GM10248 (cell line): ENCODE measurements at regions not wholly inside any gene's neighbourhood (a gene's known extent, or its start where the extent isn't known, plus 50 kb on each side); places are given as distances from the start of the nearest gene placed in this dataset.

ENCODE experiments used
- CTCF ChIA-PET: fragments of 300-600 bp; sonication (Branson Sonifier 250); formaldehyde crosslinking; extraction: SDS; loops from one replicate; lab custom pipeline; 2021; ENCODE audit warnings: antibody characterized with exemption; lab: Yijun Ruan, JAX
- POLR2A ChIA-PET: fragments of 350-650 bp; sonication (Branson Sonifier 250); formaldehyde crosslinking; extraction: SDS; loops from one replicate; lab custom pipeline; 2020; ENCODE audit warnings: antibody characterized with exemption; lab: Yijun Ruan, JAX
- DNase-seq: peaks from one replicate; pipeline ENCODE4 v3.0.0; 2012; ENCODE audit errors: extremely low spot score
- TF ChIP-seq, protein P1 (sequence below): IDR thresholded peaks from 2 replicates; pipeline ENCODE4 v1.5.1; 2012; ENCODE audit warnings: mild to moderate bottlenecking, low read depth; ENCODE audit errors: extremely low read depth, missing control alignments, control extremely low read depth

DNA sequence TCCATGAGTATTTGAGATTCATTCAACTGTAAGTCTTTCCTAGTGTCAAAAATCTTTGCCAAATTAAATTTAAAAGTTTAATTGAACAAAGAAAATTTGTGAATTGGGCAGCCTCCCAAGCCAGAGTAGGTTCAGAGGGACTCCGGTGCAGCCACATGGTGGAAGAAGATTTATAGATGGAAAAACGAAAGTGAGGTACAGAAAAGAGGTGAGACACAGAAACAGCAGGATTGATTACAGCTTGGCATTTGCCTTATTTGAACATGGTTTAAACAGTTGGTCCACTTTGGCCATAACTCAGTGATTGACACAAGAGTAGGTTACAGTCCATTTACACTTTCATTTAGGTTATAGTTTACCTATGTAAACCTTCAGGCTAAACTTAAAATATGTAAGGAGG lies 465.8 kb downstream of the ARL4A start:
- CTCF ChIA-PET, result interaction anchor here (1.2 kb wide), 1 partner anchor 14 kb away, joined by 3 read pairs; no protein-coding TSS in a partner anchor
- TF ChIP-seq, protein P1, sequence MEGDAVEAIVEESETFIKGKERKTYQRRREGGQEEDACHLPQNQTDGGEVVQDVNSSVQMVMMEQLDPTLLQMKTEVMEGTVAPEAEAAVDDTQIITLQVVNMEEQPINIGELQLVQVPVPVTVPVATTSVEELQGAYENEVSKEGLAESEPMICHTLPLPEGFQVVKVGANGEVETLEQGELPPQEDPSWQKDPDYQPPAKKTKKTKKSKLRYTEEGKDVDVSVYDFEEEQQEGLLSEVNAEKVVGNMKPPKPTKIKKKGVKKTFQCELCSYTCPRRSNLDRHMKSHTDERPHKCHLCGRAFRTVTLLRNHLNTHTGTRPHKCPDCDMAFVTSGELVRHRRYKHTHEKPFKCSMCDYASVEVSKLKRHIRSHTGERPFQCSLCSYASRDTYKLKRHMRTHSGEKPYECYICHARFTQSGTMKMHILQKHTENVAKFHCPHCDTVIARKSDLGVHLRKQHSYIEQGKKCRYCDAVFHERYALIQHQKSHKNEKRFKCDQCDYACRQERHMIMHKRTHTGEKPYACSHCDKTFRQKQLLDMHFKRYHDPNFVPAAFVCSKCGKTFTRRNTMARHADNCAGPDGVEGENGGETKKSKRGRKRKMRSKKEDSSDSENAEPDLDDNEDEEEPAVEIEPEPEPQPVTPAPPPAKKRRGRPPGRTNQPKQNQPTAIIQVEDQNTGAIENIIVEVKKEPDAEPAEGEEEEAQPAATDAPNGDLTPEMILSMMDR, result no peak
- POLR2A ChIA-PET, result no interaction called here
- no peak for DNase-seq

DNA sequence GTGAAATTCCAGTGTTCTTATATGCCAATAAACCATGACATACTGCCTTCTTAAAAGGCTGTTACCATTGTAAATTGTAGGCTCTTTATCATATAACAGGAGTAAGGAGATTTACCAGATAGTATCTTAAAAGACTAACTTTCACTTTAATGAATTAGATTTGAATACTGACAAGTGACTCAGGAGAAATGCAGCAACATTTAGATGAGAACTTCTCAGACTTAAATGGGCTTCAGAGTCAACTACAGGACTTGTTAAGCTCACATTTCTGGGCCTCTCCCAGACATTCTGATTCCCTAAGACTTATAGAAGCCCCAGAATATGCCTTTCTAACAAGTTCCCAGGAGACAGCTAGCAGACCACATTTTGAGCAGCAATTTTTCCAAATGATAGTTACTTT lies 466.3 kb downstream of the ARL4A start:
- CTCF ChIA-PET, result no interaction called here
- no peak for DNase-seq
- TF ChIP-seq, protein P1, result no peak
- POLR2A ChIA-PET, result no interaction called here

DNA sequence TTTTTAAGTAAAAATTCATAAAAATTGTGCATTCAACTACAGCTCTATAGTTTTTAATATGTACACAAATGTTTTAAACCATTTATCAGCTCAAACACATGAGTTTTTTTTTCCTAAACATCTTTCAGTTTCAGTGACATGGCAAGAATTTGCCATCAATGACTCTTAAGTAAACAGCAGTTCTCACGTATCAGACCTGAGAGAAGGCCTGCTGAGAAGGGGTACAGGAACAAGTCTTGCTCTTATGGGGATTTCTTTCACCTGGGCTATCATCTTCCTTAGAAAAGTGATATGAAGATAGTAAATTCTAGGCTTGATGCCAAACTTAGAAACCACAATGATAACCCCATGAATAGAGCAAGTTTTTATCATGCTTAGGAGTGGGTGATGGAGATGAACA lies 467.8 kb downstream of the ARL4A start:
- CTCF ChIA-PET, result no interaction called here
- TF ChIP-seq, protein P1, result no peak
- POLR2A ChIA-PET, result no interaction called here
- no peak for DNase-seq

DNA sequence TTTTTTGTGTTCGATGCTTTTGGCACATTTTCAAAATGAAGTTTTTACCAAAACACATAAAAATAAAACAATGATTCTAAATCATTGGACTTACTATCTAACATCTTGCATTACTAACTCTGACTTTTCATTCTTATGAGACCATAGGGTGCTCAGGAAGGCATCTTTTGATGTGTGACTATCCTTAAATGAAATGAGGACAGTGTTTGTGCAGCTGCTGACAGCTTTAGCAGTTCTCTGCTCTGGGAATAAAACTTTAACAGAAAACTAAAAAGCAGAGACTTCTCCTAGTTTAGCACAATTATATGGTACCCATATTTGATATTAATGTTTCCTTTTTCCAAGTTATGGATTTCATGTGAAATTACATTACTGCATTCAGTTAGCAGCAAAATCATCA lies 471.6 kb downstream of the ARL4A start:
- TF ChIP-seq, protein P1, result no peak
- DNase-seq, result no peak
- ChIA-PET POLR2A (no interaction called here), CTCF (interaction anchor here (1.0 to 1.2 kb wide), 2 partner anchors 11 to 41 kb away, joined by 3 read pairs; no protein-coding TSS in a partner anchor)

DNA sequence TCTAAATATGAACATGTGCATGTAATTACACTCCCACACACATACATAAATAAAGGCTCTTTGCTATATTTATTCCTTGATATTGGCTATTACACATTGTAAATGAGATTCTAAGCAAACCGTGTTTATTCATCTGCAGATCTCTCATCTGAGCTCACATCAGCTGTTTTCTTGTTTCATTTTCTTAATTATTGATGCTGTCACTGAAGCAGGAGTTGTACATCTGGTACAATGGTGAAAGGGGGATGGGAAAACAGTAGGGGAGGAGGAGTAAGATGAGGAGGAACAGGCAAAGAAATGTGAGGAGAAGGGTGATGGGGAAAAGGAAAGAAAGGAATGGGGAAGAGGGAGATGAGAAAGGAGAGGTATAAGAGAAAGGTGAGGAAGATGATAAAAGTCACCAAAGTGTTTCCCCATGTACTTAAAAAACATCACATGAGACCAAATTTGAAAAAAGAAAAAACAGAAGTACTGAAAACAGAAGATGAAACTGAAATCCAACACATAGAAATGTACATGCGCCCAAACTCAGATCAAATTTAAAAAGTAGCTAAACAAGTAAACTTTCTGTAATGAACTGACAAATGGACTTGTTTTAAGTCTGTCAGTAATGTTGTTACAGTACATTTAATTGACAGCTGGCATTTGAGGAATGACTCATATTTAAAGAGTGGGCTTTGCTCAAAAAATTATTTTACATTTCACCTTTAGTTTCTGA lies 472.2 kb downstream of the ARL4A start:
- DNase-seq, result no peak
- POLR2A ChIA-PET, result no interaction called here
- TF ChIP-seq, protein P1, result no peak

DNA sequence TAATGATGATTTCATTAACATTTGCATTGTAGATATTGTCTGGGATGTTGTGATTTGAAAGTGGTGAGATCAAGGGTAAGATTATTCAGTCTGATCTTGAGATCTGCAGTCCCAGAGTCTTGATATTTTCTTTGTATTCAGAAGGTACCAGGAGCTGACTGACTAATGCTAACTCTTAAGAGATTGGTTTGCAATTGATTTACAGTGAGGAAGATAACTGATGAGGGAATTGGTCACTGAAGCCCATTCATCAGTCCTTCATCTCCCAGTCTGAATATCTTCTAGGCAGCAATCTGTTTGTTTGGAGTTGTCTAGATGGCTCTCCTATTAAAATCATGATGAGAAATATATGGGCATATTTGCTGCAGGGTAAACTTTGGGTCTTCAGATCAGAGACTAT lies 473.7 kb downstream of the ARL4A start:
- ChIA-PET CTCF (no interaction called here), POLR2A (no interaction called here)
- TF ChIP-seq, protein P1, result no peak
- DNase-seq, result no peak

More for the DNA sequence above, 472.2 kb downstream of the ARL4A start:
- CTCF ChIA-PET, result no interaction called here

DNA sequence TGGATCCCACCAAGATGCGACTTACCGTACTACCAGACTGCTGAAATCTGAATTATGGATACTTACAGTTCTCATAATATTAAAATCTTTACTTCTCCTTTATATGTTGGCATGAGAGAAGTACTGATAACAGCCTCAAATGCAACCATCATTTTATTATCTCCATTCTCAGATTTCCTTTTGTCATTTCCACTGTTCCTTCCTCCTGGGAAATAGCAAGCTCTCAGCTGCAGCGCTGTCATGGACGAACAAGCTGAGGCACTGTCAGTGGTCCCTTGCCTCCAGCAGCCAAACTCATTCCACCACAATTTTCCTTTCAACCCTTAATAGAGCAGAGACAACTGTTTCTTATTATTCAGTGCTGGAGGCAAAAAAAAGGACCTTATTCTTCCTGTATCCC lies 478.4 kb downstream of the ARL4A start:
- CTCF ChIA-PET, result no interaction called here
- TF ChIP-seq, protein P1, result no peak
- POLR2A ChIA-PET, result no interaction called here
- DNase-seq, result no peak
